Osteoblast (primary cell): ENCODE measurements at regions not wholly inside any gene's neighbourhood (a gene's known extent, or its start where the extent isn't known, plus 50 kb on each side); places are given as distances from the start of the nearest gene placed in this dataset.

Experiments
- DNase-seq: peaks from one replicate; pipeline ENCODE4 v3.0.0; 2011; ENCODE audit warnings: low spot score, mixed read lengths; ENCODE audit not compliant: insufficient read length; ENCODE audit errors: missing footprints
- H2AFZ ChIP-seq: 2 replicates; pipeline ENCODE4 v1.6.0; 2011; ENCODE audit warnings: mild to moderate bottlenecking, low read length
- H3K27ac ChIP-seq: 2 replicates; pipeline ENCODE4 v1.5.1; 2011; ENCODE audit warnings: mild to moderate bottlenecking, low read depth, low read length, moderate library complexity
- H3K27me3 ChIP-seq: 2 replicates; pipeline ENCODE4 v1.6.0; 2012; ENCODE audit warnings: mild to moderate bottlenecking, control low read depth, inconsistent platforms, low read length, moderate library complexity; ENCODE audit not compliant: insufficient read depth
- H3K36me3 ChIP-seq: 2 replicates; pipeline ENCODE4 v1.5.1; 2011; ENCODE audit warnings: mild to moderate bottlenecking, low read length, control low read depth, moderate library complexity; ENCODE audit not compliant: insufficient read depth
- H3K4me1 ChIP-seq: 2 replicates; pipeline ENCODE4 v1.5.1; 2011; ENCODE audit warnings: mild to moderate bottlenecking, low read length, control low read depth, moderate library complexity; ENCODE audit not compliant: insufficient read depth
- H3K4me2 ChIP-seq: 2 replicates; pipeline ENCODE4 v1.6.0; 2011; ENCODE audit warnings: mild to moderate bottlenecking, low read length; ENCODE audit not compliant: insufficient read depth
- H3K4me3 ChIP-seq: fragments of 200-600 bp; sonication (generic); 3 replicates; pipeline ENCODE4 v1.5.1; 2012; ENCODE audit warnings: mild to moderate bottlenecking, low read length, inconsistent platforms; ENCODE audit not compliant: insufficient read depth
- H3K79me2 ChIP-seq: 2 replicates; pipeline ENCODE4 v1.6.0; 2012; ENCODE audit warnings: mild to moderate bottlenecking, low read length, control low read depth, inconsistent platforms; ENCODE audit not compliant: insufficient read depth
- H3K9me3 ChIP-seq: 2 replicates; pipeline ENCODE4 v1.5.1; 2011; ENCODE audit warnings: low read depth, low read length, control low read depth
- H4K20me1 ChIP-seq: 2 replicates; pipeline ENCODE4 v1.6.0; 2012; ENCODE audit warnings: mild to moderate bottlenecking, low read length, control low read depth; ENCODE audit not compliant: insufficient read depth
- CTCF ChIP-seq: IDR thresholded peaks from 2 replicates; pipeline ENCODE4 v1.5.1; 2011; ENCODE audit warnings: mild to moderate bottlenecking, low read depth, low read length, moderate library complexity; ENCODE audit errors: extremely low read depth

- peaks cover 3% of the 10 kb centered on the region for H3K9me3 ChIP-seq
- no peaks in the 10 kb centered on the region for H3K4me1 ChIP-seq
- no peak overlapping the region for H3K27ac ChIP-seq
- H3K4me2 ChIP-seq, result no peak overlapping the region
- no peak overlapping the region for H3K4me3 ChIP-seq
- H4K20me1 ChIP-seq, result no peaks in the 10 kb centered on the region
- H3K36me3 ChIP-seq, result no peaks in the 10 kb centered on the region
- DNase-seq, result no peak
- no peak for TF ChIP-seq CTCF
- no peaks in the 10 kb centered on the region for H3K27me3 ChIP-seq
- H2AFZ ChIP-seq, result no peak overlapping the region
- H3K79me2 ChIP-seq, result no peaks in the 10 kb centered on the region
Observed at GRCh38 chr2:114252713-114253112, 189.7 kb upstream of the DPP10 start.

GRCh38 chr2:114254875-114255274 is 187.6 kb upstream of the DPP10 start:
- Histone ChIP-seq H3K4me2 (no peak overlapping the region), H3K79me2 (no peaks in the 10 kb centered on the region), H3K4me1 (no peaks in the 10 kb centered on the region), H3K27me3 (no peaks in the 10 kb centered on the region), H3K9me3 (no peaks in the 10 kb centered on the region), H3K4me3 (no peak overlapping the region), H3K36me3 (no peaks in the 10 kb centered on the region), H2AFZ (no peak overlapping the region), H3K27ac (no peak overlapping the region), H4K20me1 (no peaks in the 10 kb centered on the region)
- no peak for DNase-seq
- TF ChIP-seq CTCF, result no peak

- H3K4me3 ChIP-seq, result no peak overlapping the region
- H3K79me2 ChIP-seq, result no peaks in the 10 kb centered on the region
- no peaks in the 10 kb centered on the region for H4K20me1 ChIP-seq
- H2AFZ ChIP-seq, result no peak overlapping the region
- H3K4me2 ChIP-seq, result no peak overlapping the region
- DNase-seq, result no peak
- no peak overlapping the region for H3K27ac ChIP-seq
- H3K4me1 ChIP-seq, result no peaks in the 10 kb centered on the region
- no peak for TF ChIP-seq CTCF
- no peaks in the 10 kb centered on the region for H3K9me3 ChIP-seq
- no peaks in the 10 kb centered on the region for H3K36me3 ChIP-seq
- no peaks in the 10 kb centered on the region for H3K27me3 ChIP-seq
Observed at GRCh38 chr2:114259389-114259788, 183.1 kb upstream of the DPP10 start.

GRCh38 chr2:114261366-114261765 is 181.1 kb upstream of the DPP10 start:
- no peak for DNase-seq
- Histone ChIP-seq H2AFZ (no peak overlapping the region), H3K9me3 (no peaks in the 10 kb centered on the region), H3K4me1 (no peaks in the 10 kb centered on the region), H3K36me3 (no peaks in the 10 kb centered on the region), H4K20me1 (no peaks in the 10 kb centered on the region), H3K79me2 (no peaks in the 10 kb centered on the region), H3K27me3 (no peaks in the 10 kb centered on the region), H3K27ac (no peak overlapping the region), H3K4me2 (no peak overlapping the region), H3K4me3 (no peak overlapping the region)
- no peak for TF ChIP-seq CTCF
